Stimulated activated naive B cell treated with anti-CD40 and anti-IgM and Interleukin-4, amounts not matched to agents 10 μg/mL and 1 μg/mL and 100 μg/mL, for 72 hours (primary cell): ENCODE measurements at regions not wholly inside any gene's neighbourhood (a gene's known extent, or its start where the extent isn't known, plus 50 kb on each side); places are given as distances from the start of the nearest gene placed in this dataset.

ENCODE experiments used
- ATAC-seq, 2 donors: fragments of 150-1000 bp; cut with Tn5 transposase; replicated peaks; 2 replicates each; pipeline ENCODE4 v1.10.0; 2021; ENCODE audit warnings: moderate library complexity in 1 of 2
- DNase-seq: peaks from one replicate; pipeline ENCODE4 v3.0.0; 2021
- H3K27ac Mint-ChIP-seq: one replicate; pipeline ENCODE4 v1.8.0; 2022; ENCODE audit warnings: mild to moderate bottlenecking, mixed read lengths
- H3K27me3 Mint-ChIP-seq, 2 donors: one replicate each; pipeline ENCODE4 v1.8.0; 2022; ENCODE audit warnings: mixed read lengths in 2 of 2
- H3K36me3 Mint-ChIP-seq, 2 donors: one replicate each; pipeline ENCODE4 v1.8.0; 2022; ENCODE audit warnings: mixed read lengths in 2 of 2, mild to moderate bottlenecking in 1 of 2
- H3K4me1 Mint-ChIP-seq, 2 donors: one replicate each; pipeline ENCODE4 v1.8.0; 2022; ENCODE audit warnings: mixed read lengths in 2 of 2, mild to moderate bottlenecking in 1 of 2
- H3K4me3 Mint-ChIP-seq, 2 donors: one replicate each; pipeline ENCODE4 v1.8.0; 2022; ENCODE audit warnings: mild to moderate bottlenecking in 2 of 2, mixed read lengths in 2 of 2, moderate library complexity in 1 of 2
- H3K9me3 Mint-ChIP-seq, 2 donors: one replicate each; pipeline ENCODE4 v1.8.0; 2022; ENCODE audit warnings: mixed read lengths in 2 of 2, mild to moderate bottlenecking in 1 of 2

GRCh38 chr3:168422843-168423242, 327.1 kb upstream of the GOLIM4 start:
- H3K4me3 Mint-ChIP-seq: no peak overlapping the region
- DNase-seq (no peak), ATAC-seq (no peak)
- H3K27ac Mint-ChIP-seq: no peak overlapping the region
- peaks cover under 1 to 4% of the 10 kb centered on the region in 2 donors for H3K4me1 Mint-ChIP-seq
- H3K36me3 Mint-ChIP-seq: no peaks in the 10 kb centered on the region
- H3K9me3 Mint-ChIP-seq: no peaks in the 10 kb centered on the region
- H3K27me3 Mint-ChIP-seq: no peaks in the 10 kb centered on the region

DNA sequence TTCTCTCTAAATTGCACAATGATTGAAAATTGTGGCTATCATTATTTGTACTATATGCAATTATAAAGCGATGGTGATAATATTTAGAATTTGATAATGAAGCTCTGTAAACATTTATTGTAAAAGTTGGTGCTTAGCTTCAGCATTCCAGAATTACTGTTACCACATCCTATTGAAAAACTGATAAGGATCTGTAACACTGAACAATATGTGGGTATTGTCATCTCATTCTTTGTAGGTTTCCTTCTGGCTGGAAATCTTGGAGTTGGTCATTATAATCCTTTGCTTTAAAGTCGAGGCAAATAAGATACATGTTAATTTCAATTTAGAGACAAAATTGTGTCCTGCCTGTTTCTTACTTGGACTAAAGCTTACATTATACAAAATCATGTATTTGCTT, 323.4 kb upstream of the GOLIM4 start:
- Mint-ChIP-seq H3K4me1 (no peaks in the 10 kb centered on the region), H3K9me3 (peaks cover 0 to 2% of the 10 kb centered on the region in 2 donors), H3K27ac (no peak overlapping the region), H3K4me3 (no peak overlapping the region), H3K36me3 (no peaks in the 10 kb centered on the region), H3K27me3 (no peaks in the 10 kb centered on the region)
- DNase-seq (no peak), ATAC-seq (no peak)

- Mint-ChIP-seq H3K4me1 (no peaks in the 10 kb centered on the region), H3K27ac (no peak overlapping the region), H3K4me3 (no peak overlapping the region), H3K27me3 (no peaks in the 10 kb centered on the region), H3K36me3 (no peaks in the 10 kb centered on the region), H3K9me3 (peaks cover 0 to 2% of the 10 kb centered on the region in 2 donors)
- DNase-seq: no peak
- ATAC-seq: no peak
Measured at GRCh38 chr3:168417016-168417415, 321.3 kb upstream of the GOLIM4 start.

DNA sequence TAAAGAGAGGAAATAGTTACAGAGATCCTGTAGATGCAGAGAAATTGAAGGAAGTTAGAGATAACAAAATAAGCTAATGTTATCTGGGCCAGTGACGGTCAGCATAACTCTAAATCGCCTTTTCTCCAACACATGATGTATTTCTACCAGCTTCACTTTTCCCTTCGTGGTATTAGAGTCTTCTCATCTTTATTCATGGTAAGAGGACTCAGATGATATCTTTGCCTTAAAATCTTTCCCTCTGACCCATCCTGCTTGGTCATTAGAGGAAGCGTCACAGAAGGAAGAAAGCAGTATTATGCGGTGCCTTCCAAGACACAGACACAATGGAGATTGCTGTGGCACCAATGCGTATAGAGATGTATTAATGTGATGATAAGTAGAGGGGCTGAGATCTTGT, 320.7 kb upstream of the GOLIM4 start:
- Mint-ChIP-seq H3K4me3 (no peak overlapping the region), H3K27me3 (no peaks in the 10 kb centered on the region), H3K4me1 (no peaks in the 10 kb centered on the region), H3K36me3 (no peaks in the 10 kb centered on the region), H3K9me3 (peaks cover 0 to 2% of the 10 kb centered on the region in 2 donors), H3K27ac (no peak overlapping the region)
- DNase-seq (no peak), ATAC-seq (no peak)

- Mint-ChIP-seq H3K4me1 (no peaks in the 10 kb centered on the region), H3K36me3 (no peaks in the 10 kb centered on the region), H3K9me3 (peaks cover 0 to 5% of the 10 kb centered on the region in 2 donors), H3K4me3 (no peak overlapping the region), H3K27ac (no peak overlapping the region), H3K27me3 (no peaks in the 10 kb centered on the region)
- no peak for ATAC-seq
- DNase-seq: no peak
Measured at GRCh38 chr3:168414149-168414548, 318.4 kb upstream of the GOLIM4 start.

- Mint-ChIP-seq H3K4me3 (no peak overlapping the region), H3K36me3 (no peaks in the 10 kb centered on the region), H3K27me3 (no peaks in the 10 kb centered on the region), H3K4me1 (no peaks in the 10 kb centered on the region), H3K27ac (no peak overlapping the region), H3K9me3 (peaks cover 0 to 4% of the 10 kb centered on the region in 2 donors)
- DNase-seq (no peak), ATAC-seq (no peak)
Measured at GRCh38 chr3:168407381-168407780, 311.7 kb upstream of the GOLIM4 start.

DNA sequence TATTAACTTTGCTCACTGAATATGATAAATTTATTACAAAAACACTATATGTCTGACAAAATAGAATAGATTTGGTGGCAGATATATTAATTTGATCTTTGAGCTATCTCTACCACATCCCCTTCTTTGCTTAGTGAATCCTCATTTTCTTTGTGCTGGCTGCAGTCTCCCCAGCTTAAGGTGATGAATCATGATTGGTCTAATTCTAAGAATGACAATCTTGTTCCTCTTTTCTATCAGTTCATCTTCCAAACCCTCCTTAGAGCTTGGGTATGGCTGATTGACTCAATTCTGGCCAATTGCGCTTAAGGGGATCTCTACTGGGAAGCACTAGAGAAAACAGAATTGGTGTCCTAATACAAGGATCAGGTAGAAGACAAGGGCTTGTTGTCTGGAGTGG, 309.6 kb upstream of the GOLIM4 start:
- Mint-ChIP-seq H3K36me3 (no peaks in the 10 kb centered on the region), H3K4me1 (no peaks in the 10 kb centered on the region), H3K27me3 (no peaks in the 10 kb centered on the region), H3K4me3 (no peak overlapping the region), H3K9me3 (peaks cover 0 to 2% of the 10 kb centered on the region in 2 donors), H3K27ac (no peak overlapping the region)
- ATAC-seq (peak in 1 of 2 donors; percentile 38), DNase-seq (no peak)

GRCh38 chr3:168398371-168399025, 302.8 kb upstream of the GOLIM4 start:
- DNase-seq (no peak), ATAC-seq (no peak)
- Mint-ChIP-seq H3K9me3 (no peaks in the 10 kb centered on the region), H3K36me3 (no peaks in the 10 kb centered on the region), H3K4me3 (no peak overlapping the region), H3K27me3 (no peaks in the 10 kb centered on the region), H3K27ac (no peak overlapping the region), H3K4me1 (no peaks in the 10 kb centered on the region)

GRCh38 chr3:168396861-168397260, 301.1 kb upstream of the GOLIM4 start:
- DNase-seq (no peak), ATAC-seq (no peak)
- no peaks in the 10 kb centered on the region for H3K9me3 Mint-ChIP-seq
- H3K4me3 Mint-ChIP-seq: no peak overlapping the region
- H3K36me3 Mint-ChIP-seq: no peaks in the 10 kb centered on the region
- no peaks in the 10 kb centered on the region for H3K4me1 Mint-ChIP-seq
- H3K27ac Mint-ChIP-seq: no peak overlapping the region
- no peaks in the 10 kb centered on the region for H3K27me3 Mint-ChIP-seq

DNA sequence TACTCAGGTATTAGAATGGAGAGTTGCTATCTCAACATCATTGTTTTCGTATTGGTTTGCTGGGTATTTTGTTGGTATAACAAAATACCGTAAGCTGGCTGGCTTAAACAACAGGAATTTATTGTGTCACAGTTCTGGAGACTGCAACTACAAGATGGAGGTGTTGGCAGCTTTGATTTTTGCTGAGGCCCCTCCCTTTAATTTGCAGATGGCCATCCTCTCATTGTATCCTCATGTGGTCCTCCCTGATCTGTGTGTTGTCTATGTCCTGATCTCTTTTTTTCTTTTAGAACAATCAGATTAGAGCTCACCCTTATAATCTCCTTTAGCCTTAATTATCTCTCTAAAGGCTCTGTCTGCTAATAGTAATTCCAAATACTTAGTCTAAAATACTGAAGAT, 299.8 kb upstream of the GOLIM4 start:
- ATAC-seq (no peak), DNase-seq (no peak)
- no peaks in the 10 kb centered on the region for H3K36me3 Mint-ChIP-seq
- no peaks in the 10 kb centered on the region for H3K4me1 Mint-ChIP-seq
- H3K27ac Mint-ChIP-seq: no peak overlapping the region
- H3K4me3 Mint-ChIP-seq: no peak overlapping the region
- H3K27me3 Mint-ChIP-seq: no peaks in the 10 kb centered on the region
- no peaks in the 10 kb centered on the region for H3K9me3 Mint-ChIP-seq

GRCh38 chr3:168394439-168394838, 298.7 kb upstream of the GOLIM4 start:
- no peak overlapping the region for H3K4me3 Mint-ChIP-seq
- H3K36me3 Mint-ChIP-seq: no peaks in the 10 kb centered on the region
- H3K27ac Mint-ChIP-seq: no peak overlapping the region
- H3K4me1 Mint-ChIP-seq: no peaks in the 10 kb centered on the region
- ATAC-seq: no peak
- DNase-seq: no peak
- H3K27me3 Mint-ChIP-seq: no peaks in the 10 kb centered on the region
- H3K9me3 Mint-ChIP-seq: peaks cover 0 to 3% of the 10 kb centered on the region in 2 donors

DNA sequence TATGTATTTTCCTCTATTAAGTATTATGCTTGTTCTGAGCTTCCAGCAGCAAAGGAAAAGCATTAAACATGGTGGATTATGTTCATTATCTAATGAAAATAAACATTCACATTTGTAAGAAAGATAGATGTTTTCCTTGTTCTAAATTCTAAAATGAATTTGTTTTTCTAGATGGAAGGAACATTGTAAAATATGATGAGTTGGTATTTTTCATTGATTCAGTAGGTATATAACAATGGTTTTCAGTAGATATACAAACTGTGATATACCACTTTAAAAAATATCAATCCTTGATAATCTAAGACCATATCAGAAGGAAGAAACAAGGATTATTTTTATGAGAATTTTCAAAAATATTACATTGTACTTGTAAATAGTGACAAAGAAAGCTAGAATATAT, 290.6 kb upstream of the GOLIM4 start:
- ATAC-seq (no peak), DNase-seq (no peak)
- Mint-ChIP-seq H3K9me3 (peaks cover 13 to 17% of the 10 kb centered on the region in 2 donors), H3K27ac (no peak overlapping the region), H3K4me3 (no peak overlapping the region), H3K27me3 (no peaks in the 10 kb centered on the region), H3K36me3 (no peaks in the 10 kb centered on the region), H3K4me1 (no peaks in the 10 kb centered on the region)

GRCh38 chr3:168384990-168385389, 289.3 kb upstream of the GOLIM4 start:
- Mint-ChIP-seq H3K4me1 (no peaks in the 10 kb centered on the region), H3K36me3 (no peaks in the 10 kb centered on the region), H3K27me3 (no peaks in the 10 kb centered on the region), H3K4me3 (no peak overlapping the region), H3K9me3 (peaks cover 13 to 16% of the 10 kb centered on the region in 2 donors), H3K27ac (no peak overlapping the region)
- DNase-seq: no peak
- ATAC-seq: no peak

DNA sequence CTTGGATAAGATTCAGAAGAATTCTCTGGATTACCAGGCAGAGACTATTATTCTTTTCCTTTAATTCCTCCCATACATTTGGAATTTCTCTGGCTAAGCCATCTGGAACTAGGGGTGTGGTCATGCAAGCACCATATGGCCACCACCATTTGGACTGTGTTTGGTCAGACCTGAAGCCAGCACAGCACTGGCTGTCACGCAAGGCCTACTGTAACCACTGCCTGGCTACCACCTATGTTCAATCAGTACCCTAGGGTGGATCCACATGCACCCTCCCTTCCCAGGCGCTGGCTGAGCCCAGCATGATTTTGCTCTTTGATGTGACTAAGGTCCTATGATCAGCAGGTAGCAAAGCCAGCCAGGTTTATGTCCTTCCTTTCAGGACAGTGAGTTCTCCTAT, 287.8 kb upstream of the GOLIM4 start:
- DNase-seq: no peak
- Mint-ChIP-seq H3K4me1 (no peaks in the 10 kb centered on the region), H3K4me3 (no peak overlapping the region), H3K27ac (no peak overlapping the region), H3K36me3 (no peaks in the 10 kb centered on the region), H3K9me3 (peaks cover 13 to 15% of the 10 kb centered on the region in 2 donors), H3K27me3 (no peaks in the 10 kb centered on the region)
- ATAC-seq: no peak

DNA sequence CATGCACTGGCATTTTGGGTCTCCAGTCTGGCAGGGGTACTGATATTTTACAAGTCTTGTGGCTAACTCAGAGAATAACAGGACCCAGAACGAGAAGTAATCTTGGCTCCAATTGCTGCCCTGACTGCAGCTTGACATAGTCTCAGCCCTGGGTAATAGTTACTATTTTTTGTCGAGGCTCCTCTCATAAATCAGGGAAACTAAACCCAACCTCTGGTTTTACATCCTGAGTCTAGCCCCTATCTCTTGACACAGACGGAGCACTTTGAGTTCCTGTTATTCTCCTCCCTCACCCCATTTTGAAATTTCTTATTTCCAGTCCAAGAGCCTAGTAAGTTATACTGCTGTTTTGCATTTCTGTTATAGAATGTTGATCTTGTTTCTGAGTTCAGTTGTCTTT, 276.1 kb upstream of the GOLIM4 start:
- H3K4me1 Mint-ChIP-seq: no peaks in the 10 kb centered on the region
- H3K36me3 Mint-ChIP-seq: no peaks in the 10 kb centered on the region
- peaks cover 0 to 1% of the 10 kb centered on the region in 2 donors for H3K9me3 Mint-ChIP-seq
- H3K4me3 Mint-ChIP-seq: no peak overlapping the region
- no peak for DNase-seq
- ATAC-seq: no peak
- H3K27me3 Mint-ChIP-seq: no peaks in the 10 kb centered on the region
- H3K27ac Mint-ChIP-seq: no peak overlapping the region

DNA sequence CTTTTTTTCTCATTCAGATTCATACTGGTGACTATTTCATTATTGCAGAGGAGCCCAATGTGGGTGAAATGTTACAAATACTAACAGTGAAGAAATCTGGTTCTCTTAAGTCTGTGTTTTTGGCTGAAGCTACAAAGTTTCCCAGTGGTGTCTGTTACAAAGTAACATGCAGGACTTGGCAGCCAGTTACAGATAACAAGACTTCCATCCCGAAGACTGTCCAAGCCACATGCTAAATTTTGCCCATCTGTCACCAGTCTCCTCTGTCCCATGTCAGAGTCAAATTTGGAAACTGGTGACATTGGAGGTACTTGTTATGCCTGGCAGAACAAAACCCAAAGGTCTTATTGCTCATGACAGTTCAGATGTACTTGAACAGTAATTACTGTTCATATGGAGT, 269.2 kb upstream of the GOLIM4 start:
- no peaks in the 10 kb centered on the region for H3K9me3 Mint-ChIP-seq
- H3K4me3 Mint-ChIP-seq: no peak overlapping the region
- H3K36me3 Mint-ChIP-seq: no peaks in the 10 kb centered on the region
- H3K27ac Mint-ChIP-seq: no peak overlapping the region
- DNase-seq (no peak), ATAC-seq (no peak)
- no peaks in the 10 kb centered on the region for H3K27me3 Mint-ChIP-seq
- no peaks in the 10 kb centered on the region for H3K4me1 Mint-ChIP-seq
